ENCODE measurements at regions not wholly inside any gene's neighbourhood (a gene's known extent, or its start where the extent isn't known, plus 50 kb on each side); places are given as distances from the start of the nearest gene placed in this dataset.
"Not testable (repeated sequence)": the region's sequence is repeated elsewhere in the genome, so short reads cannot be mapped to it uniquely, and the experiment has no call there.

DNA sequence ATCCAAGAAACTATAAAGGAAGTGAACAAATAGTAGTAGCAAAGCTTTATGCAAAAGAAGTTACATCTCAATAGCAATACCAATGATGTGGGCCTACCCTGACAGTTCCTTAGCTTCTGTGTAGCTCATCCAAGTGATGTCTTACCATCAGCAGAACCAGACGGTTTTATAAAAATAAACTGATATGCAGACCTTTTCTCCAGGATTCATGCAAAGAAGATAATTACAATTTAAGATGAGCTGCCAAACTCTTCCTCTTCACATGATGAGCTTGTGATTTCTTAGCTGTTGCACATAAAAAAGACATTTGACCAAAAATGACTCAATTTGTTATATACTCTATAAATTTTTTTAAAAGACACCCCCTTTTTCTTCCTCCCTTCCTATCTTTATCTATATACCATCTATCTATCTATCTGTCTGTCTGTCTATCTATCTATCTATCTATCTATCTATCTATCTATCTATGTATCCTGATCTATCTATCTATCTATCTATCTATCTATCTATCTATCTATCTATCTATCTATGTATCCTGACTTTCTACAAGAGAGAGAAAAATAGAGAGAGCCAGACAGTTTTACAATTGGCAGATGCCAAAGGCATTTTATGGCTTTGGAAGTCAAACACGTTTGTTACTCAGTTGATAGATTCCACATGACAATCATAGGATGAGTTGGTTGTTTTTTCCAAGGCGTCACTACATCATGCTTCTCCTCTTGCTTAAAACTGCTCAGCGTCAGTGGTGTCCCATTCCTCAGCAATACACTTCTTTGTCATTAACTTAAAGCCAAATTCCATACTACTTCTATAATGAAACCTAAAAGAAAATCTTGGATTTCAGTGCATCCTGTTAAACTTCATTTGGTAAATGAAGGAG, 65.9 kb upstream of the ACTR3 start:
- Histone ChIP-seq H3K4me1 (ENCODE audit: control insufficient read depth in 5 of 5, insufficient read depth in 5 of 5, low read length in 5 of 5) (peaks cover 0 to 4% (median 0%) of the 10 kb centered on the region in 5 donors), H3K9ac (ENCODE audit: insufficient read depth in 1 of 2, low read length in 2 of 2) (no peak overlapping the region), H3K36me3 (ENCODE audit: control insufficient read depth in 4 of 4, insufficient read depth in 4 of 4, low read length in 4 of 4) (no peaks in the 10 kb centered on the region), H3K9me3 (ENCODE audit: control insufficient read depth in 4 of 4, insufficient read depth in 3 of 4, low read length in 3 of 4) (no peaks in the 10 kb centered on the region), H3K27ac (ENCODE audit: low read depth in 1 of 2, low read length in 1 of 2) (no peak overlapping the region), H3K27me3 (ENCODE audit: control insufficient read depth in 3 of 3, insufficient read depth in 3 of 3, low read length in 2 of 3) (no peaks in the 10 kb centered on the region), H3K4me3 (no peak overlapping the region)
- TF ChIP-seq, protein P1, sequence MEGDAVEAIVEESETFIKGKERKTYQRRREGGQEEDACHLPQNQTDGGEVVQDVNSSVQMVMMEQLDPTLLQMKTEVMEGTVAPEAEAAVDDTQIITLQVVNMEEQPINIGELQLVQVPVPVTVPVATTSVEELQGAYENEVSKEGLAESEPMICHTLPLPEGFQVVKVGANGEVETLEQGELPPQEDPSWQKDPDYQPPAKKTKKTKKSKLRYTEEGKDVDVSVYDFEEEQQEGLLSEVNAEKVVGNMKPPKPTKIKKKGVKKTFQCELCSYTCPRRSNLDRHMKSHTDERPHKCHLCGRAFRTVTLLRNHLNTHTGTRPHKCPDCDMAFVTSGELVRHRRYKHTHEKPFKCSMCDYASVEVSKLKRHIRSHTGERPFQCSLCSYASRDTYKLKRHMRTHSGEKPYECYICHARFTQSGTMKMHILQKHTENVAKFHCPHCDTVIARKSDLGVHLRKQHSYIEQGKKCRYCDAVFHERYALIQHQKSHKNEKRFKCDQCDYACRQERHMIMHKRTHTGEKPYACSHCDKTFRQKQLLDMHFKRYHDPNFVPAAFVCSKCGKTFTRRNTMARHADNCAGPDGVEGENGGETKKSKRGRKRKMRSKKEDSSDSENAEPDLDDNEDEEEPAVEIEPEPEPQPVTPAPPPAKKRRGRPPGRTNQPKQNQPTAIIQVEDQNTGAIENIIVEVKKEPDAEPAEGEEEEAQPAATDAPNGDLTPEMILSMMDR (IDR thresholded peaks at IDR 0.05; ENCODE audit: control extremely low read depth, extremely low read depth) = no peak
- 73 to 90% methylated on average over 4 of the region's 4 CpGs for WGBS, 2 donors
- no peak for ATAC-seq (ENCODE audit: insufficient read depth, low FRiP score)
- no peak for DNase-seq

DNA sequence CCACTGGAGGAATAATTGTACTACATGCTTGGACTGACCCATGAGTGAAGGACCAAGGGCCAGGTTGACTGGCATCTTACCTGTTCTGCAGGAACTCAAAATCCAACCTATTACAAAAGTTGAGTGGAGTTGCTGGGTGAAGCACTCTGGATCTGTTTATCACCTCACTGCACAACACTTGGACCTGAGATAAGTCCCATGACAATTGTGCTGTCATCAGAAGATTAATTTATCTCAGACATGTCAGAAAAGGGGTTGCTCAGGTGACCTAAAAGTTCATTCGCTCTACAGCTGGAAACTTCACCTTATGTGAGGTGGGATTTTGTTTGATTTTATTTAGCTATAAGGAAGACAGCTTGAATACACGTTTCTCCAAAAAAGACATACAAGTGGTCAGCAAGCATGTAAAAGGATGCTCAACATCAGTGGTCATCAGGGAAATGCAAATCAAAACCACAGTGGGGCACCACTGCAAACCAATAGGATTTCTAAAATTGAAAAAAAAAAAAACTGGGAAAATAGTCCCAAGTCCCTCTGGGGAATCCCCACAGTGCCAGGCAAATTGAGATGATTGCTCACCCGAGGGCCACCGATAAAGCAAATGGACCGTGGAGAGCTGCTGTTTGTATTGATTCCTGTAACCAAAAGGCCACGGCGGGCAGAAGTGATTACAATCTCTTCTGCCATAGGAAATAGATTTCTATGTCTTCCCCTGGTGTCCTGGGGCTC, 65.8 kb upstream of the SLC35F5 start:
- 87 to 93% methylated on average over 7 of the region's 7 CpGs for WGBS, 2 donors
- H3K36me3 ChIP-seq (ENCODE audit: control insufficient read depth in 4 of 4, insufficient read depth in 4 of 4, low read length in 4 of 4) = no peaks in the 10 kb centered on the region
- DNase-seq (no peak), ATAC-seq (ENCODE audit: insufficient read depth, low FRiP score) (no peak)
- H3K4me1 ChIP-seq (ENCODE audit: control insufficient read depth in 5 of 5, insufficient read depth in 5 of 5, low read length in 5 of 5) = peaks cover 0 to 14% (median 7%) of the 10 kb centered on the region in 5 donors
- no peaks in the 10 kb centered on the region for H3K9me3 ChIP-seq (ENCODE audit: control insufficient read depth in 4 of 4, insufficient read depth in 3 of 4, low read length in 3 of 4)
- H3K9ac ChIP-seq (ENCODE audit: insufficient read depth in 1 of 2, low read length in 2 of 2) = no peak overlapping the region
- TF ChIP-seq, protein P1 (IDR thresholded peaks at IDR 0.05; ENCODE audit: control extremely low read depth, extremely low read depth) = no peak
- H3K27me3 ChIP-seq (ENCODE audit: control insufficient read depth in 3 of 3, insufficient read depth in 3 of 3, low read length in 2 of 3) = no peaks in the 10 kb centered on the region
- no peak overlapping the region for H3K4me3 ChIP-seq
- no peak overlapping the region for H3K27ac ChIP-seq (ENCODE audit: low read depth in 1 of 2, low read length in 1 of 2)

DNA sequence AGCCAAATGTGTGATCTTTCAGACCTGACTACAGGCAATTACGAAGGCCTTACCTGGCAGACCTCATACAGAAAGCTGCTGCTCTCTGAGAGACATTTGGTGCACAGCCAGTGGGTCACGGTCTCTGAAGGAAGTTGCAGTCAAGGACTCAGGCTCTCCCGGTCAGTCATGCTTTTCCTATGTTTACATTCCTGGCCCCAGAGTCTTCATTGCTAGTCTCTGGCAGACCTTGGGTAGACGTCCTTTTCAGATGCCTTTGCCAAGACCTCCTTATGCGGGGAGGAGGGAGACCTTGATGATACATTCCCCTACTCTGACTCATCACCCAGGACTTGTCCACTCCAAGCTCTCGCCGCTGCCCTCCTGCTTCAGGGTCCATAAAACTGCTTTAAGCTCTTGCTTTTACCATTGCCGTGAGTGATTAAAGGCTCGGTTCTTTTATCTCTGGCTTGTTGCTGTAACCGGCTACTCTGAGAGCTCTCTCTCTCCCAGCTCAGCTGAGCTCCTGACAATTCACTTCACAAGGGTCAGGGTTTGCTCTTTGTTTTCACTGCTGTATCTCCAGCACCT, 62.0 kb upstream of the SLC35F5 start:
- Histone ChIP-seq H3K9ac (ENCODE audit: insufficient read depth in 1 of 2, low read length in 2 of 2) (no peak overlapping the region), H3K27ac (ENCODE audit: low read depth in 1 of 2, low read length in 1 of 2) (peak overlapping the region; percentile 58 to 64), H3K4me1 (ENCODE audit: control insufficient read depth in 5 of 5, insufficient read depth in 5 of 5, low read length in 5 of 5) (peaks cover 0 to 14% (median 7%) of the 10 kb centered on the region in 5 donors), H3K27me3 (ENCODE audit: control insufficient read depth in 3 of 3, insufficient read depth in 3 of 3, low read length in 2 of 3) (no peaks in the 10 kb centered on the region), H3K36me3 (ENCODE audit: control insufficient read depth in 4 of 4, insufficient read depth in 4 of 4, low read length in 4 of 4) (no peaks in the 10 kb centered on the region), H3K9me3 (ENCODE audit: control insufficient read depth in 4 of 4, insufficient read depth in 3 of 4, low read length in 3 of 4) (no peaks in the 10 kb centered on the region), H3K4me3 (no peak overlapping the region)
- ATAC-seq (ENCODE audit: insufficient read depth, low FRiP score) = peak; percentile 87
- DNase-seq = peak; percentile 52 to 68 (median 63)
- TF ChIP-seq, protein P1 (IDR thresholded peaks at IDR 0.05; ENCODE audit: control extremely low read depth, extremely low read depth) = no peak
- WGBS, 2 donors = 33 to 55% methylated on average over 10 of the region's 10 CpGs

DNA sequence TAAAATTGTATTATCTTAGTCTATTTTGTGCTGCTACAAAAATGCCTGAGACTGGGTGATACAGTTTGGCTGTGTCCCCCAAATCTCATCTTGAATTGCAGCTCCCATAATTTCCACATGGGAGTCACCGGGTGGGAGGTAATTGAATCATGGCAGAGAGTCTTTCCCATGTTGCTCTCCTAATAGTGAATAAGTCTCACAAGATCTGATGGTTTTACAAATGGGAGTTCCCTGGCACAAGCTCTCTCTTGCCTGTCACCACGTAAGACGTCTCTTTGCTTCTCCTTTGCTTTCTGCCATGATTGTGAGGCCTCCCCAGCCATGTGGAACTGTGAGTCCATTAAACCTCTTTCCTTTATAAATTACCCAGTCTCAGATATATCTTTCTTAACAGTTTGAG, 57.0 kb upstream of the SLC35F5 start:
- H3K4me3 ChIP-seq; H3K9ac ChIP-seq (ENCODE audit: insufficient read depth in 1 of 2, low read length in 2 of 2); H3K36me3 ChIP-seq (ENCODE audit: control insufficient read depth in 4 of 4, insufficient read depth in 4 of 4, low read length in 4 of 4); ATAC-seq (ENCODE audit: insufficient read depth, low FRiP score); H3K4me1 ChIP-seq (ENCODE audit: control insufficient read depth in 5 of 5, insufficient read depth in 5 of 5, low read length in 5 of 5); H3K9me3 ChIP-seq (ENCODE audit: control insufficient read depth in 4 of 4, insufficient read depth in 3 of 4, low read length in 3 of 4); H3K27me3 ChIP-seq (ENCODE audit: control insufficient read depth in 3 of 3, insufficient read depth in 3 of 3, low read length in 2 of 3); DNase-seq; H3K27ac ChIP-seq (ENCODE audit: low read depth in 1 of 2, low read length in 1 of 2): not testable (repeated sequence)
- WGBS, 2 donors = 92 to 94% methylated on average over 3 of the region's 3 CpGs
